ENCODE measurements at regions not wholly inside any gene's neighbourhood (a gene's known extent, or its start where the extent isn't known, plus 50 kb on each side); places are given as distances from the start of the nearest gene placed in this dataset.
"Not testable (repeated sequence)": the region's sequence is repeated elsewhere in the genome, so short reads cannot be mapped to it uniquely, and the experiment has no call there.

- no peaks in the 10 kb centered on the region for H3K4me1 Mint-ChIP-seq (ENCODE audit: low read depth)
- no peaks in the 10 kb centered on the region for H3K36me3 Mint-ChIP-seq (ENCODE audit: insufficient read depth)
- no peak for ATAC-seq
- H3K4me3 Mint-ChIP-seq = no peak overlapping the region
- no peak for DNase-seq
- H3K27me3 Mint-ChIP-seq (ENCODE audit: low read depth) = peaks cover 7% of the 10 kb centered on the region
- H3K9me3 Mint-ChIP-seq = peaks cover 16% of the 10 kb centered on the region
Measured at GRCh38 chr1:96865731-96866685, 144.4 kb downstream of the PTBP2 start.

- H3K27me3 Mint-ChIP-seq (ENCODE audit: low read depth) = peaks cover 4% of the 10 kb centered on the region
- DNase-seq (no peak), ATAC-seq (no peak)
- peaks cover 24% of the 10 kb centered on the region for H3K9me3 Mint-ChIP-seq
- H3K4me1 Mint-ChIP-seq (ENCODE audit: low read depth) = no peaks in the 10 kb centered on the region
- no peaks in the 10 kb centered on the region for H3K36me3 Mint-ChIP-seq (ENCODE audit: insufficient read depth)
- no peak overlapping the region for H3K4me3 Mint-ChIP-seq
Measured at GRCh38 chr1:96872757-96873156, 151.2 kb downstream of the PTBP2 start.

GRCh38 chr1:96878640-96879039, 157.1 kb downstream of the PTBP2 start:
- Mint-ChIP-seq H3K36me3 (ENCODE audit: insufficient read depth) (no peaks in the 10 kb centered on the region), H3K4me3 (no peak overlapping the region), H3K4me1 (ENCODE audit: low read depth) (no peaks in the 10 kb centered on the region), H3K27me3 (ENCODE audit: low read depth) (peaks cover 4% of the 10 kb centered on the region), H3K9me3 (peaks cover 3% of the 10 kb centered on the region)
- ATAC-seq = no peak
- DNase-seq = no peak

DNA sequence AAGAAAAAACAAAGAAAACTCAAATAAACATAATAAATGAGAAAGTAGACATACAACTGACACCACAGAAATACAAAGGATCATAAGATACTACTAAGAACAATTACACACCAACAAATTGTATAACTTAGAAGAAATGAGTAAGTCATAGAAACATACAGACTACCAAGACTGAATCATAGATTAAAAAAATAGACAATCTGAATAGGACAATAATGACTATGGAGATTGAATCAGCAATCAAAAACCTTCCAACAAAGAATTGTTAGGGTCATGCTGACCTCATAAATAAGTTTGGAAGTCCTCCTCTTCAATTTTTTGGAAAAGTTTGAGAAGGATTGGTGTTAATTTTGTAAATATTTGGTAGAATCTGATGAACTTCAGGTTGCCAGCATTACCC, 159.0 kb downstream of the PTBP2 start:
- no peaks in the 10 kb centered on the region for H3K36me3 Mint-ChIP-seq (ENCODE audit: insufficient read depth)
- no peak for DNase-seq
- no peak overlapping the region for H3K4me3 Mint-ChIP-seq
- no peak for ATAC-seq
- H3K4me1 Mint-ChIP-seq (ENCODE audit: low read depth) = no peaks in the 10 kb centered on the region
- peaks cover 3% of the 10 kb centered on the region for H3K9me3 Mint-ChIP-seq
- H3K27me3 Mint-ChIP-seq (ENCODE audit: low read depth) = peaks cover 4% of the 10 kb centered on the region

- Mint-ChIP-seq H3K27me3 (ENCODE audit: low read depth) (no peaks in the 10 kb centered on the region), H3K4me3 (no peak overlapping the region), H3K9me3 (peaks cover 3% of the 10 kb centered on the region), H3K4me1 (ENCODE audit: low read depth) (no peaks in the 10 kb centered on the region), H3K36me3 (ENCODE audit: insufficient read depth) (no peaks in the 10 kb centered on the region)
- DNase-seq (no peak), ATAC-seq (no peak)
Measured at GRCh38 chr1:96882096-96882495, 160.5 kb downstream of the PTBP2 start.

DNA sequence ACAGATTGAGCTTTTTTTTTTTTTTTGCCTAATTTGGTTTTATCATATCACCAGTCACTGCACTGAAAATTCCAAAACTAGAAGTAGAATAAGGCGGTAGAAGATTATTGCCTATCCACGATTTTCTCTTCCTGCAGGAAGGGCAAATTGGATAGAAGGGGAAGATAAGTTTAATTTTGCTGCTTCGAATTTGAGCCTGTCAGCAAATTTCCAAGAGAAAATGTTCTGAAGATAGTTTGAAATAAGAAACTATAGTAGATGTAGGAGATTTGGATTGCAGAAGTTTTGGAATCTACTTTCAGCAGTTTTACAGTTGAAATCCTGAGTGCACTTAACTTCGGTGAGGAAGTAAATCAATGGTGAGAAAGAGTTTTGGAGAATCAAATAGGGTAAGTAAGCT, 164.9 kb downstream of the PTBP2 start:
- DNase-seq (no peak), ATAC-seq (no peak)
- Mint-ChIP-seq H3K4me3 (no peak overlapping the region), H3K36me3 (ENCODE audit: insufficient read depth) (no peaks in the 10 kb centered on the region), H3K9me3 (peaks cover 11% of the 10 kb centered on the region), H3K4me1 (ENCODE audit: low read depth) (no peaks in the 10 kb centered on the region), H3K27me3 (ENCODE audit: low read depth) (no peaks in the 10 kb centered on the region)

- peaks cover 17% of the 10 kb centered on the region for H3K9me3 Mint-ChIP-seq
- no peaks in the 10 kb centered on the region for H3K36me3 Mint-ChIP-seq (ENCODE audit: insufficient read depth)
- DNase-seq (no peak), ATAC-seq (no peak)
- no peak overlapping the region for H3K4me3 Mint-ChIP-seq
- H3K4me1 Mint-ChIP-seq (ENCODE audit: low read depth) = no peaks in the 10 kb centered on the region
- no peaks in the 10 kb centered on the region for H3K27me3 Mint-ChIP-seq (ENCODE audit: low read depth)
Measured at GRCh38 chr1:96887501-96887900, 165.9 kb downstream of the PTBP2 start.

DNA sequence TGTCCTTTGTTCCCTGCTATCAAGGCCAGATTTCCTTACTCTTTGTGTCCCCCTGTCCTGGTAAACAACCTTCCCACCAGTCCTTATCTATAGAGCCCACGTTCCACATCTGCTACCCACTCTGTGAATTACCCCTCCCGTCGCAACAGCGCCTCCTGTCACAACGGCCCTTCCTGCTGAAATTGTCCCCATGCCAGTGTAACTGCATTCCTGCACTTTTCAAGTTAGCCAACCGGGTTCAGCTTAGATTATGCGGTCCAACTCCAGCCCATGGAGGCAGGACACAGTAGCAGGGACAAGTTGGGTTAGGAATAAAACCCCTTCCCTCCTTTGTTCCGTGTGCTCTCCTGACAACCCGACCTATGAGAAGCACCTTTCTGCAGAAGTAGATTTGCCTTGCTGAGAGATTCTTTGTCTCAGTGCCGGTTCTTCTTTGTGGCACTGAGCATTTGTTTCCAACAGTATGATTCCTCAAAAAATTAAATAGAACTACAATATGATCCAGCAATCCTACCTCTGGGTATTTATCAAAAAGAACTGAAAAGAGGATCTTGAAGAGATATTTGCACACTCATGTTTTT, 180.3 kb downstream of the PTBP2 start:
- H3K4me3 Mint-ChIP-seq = no peak overlapping the region
- H3K4me1 Mint-ChIP-seq (ENCODE audit: low read depth) = no peaks in the 10 kb centered on the region
- DNase-seq (no peak), ATAC-seq (no peak)
- no peaks in the 10 kb centered on the region for H3K27me3 Mint-ChIP-seq (ENCODE audit: low read depth)
- peaks cover 12% of the 10 kb centered on the region for H3K9me3 Mint-ChIP-seq
- no peaks in the 10 kb centered on the region for H3K36me3 Mint-ChIP-seq (ENCODE audit: insufficient read depth)

- H3K4me3 Mint-ChIP-seq = no peak overlapping the region
- no peaks in the 10 kb centered on the region for H3K27me3 Mint-ChIP-seq (ENCODE audit: low read depth)
- no peak for ATAC-seq
- H3K36me3 Mint-ChIP-seq (ENCODE audit: insufficient read depth) = no peaks in the 10 kb centered on the region
- no peaks in the 10 kb centered on the region for H3K4me1 Mint-ChIP-seq (ENCODE audit: low read depth)
- no peak for DNase-seq
- no peaks in the 10 kb centered on the region for H3K9me3 Mint-ChIP-seq
Measured at GRCh38 chr1:96912248-96912647, 190.7 kb downstream of the PTBP2 start.

DNA sequence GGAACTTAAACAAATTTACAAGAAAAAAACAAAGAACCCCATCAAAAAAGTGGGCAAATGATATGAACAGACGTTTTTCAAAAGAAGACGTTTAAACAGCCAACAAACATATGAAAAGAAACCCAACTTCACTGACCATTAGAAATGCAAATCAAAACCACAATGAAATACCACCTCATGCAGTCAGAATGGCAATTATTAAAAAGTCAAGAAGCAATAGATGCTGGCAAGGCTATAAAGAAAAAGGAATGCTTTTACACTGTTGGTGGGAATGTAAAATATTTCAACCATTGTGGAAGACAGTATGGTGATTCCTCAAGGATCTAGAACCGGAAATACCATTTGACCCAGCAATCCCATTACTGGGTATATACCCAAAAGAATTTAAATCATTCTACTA, 194.1 kb downstream of the PTBP2 start:
- not testable (repeated sequence) for H3K36me3 Mint-ChIP-seq (ENCODE audit: insufficient read depth); ATAC-seq; DNase-seq; H3K4me1 Mint-ChIP-seq (ENCODE audit: low read depth); H3K4me3 Mint-ChIP-seq; H3K9me3 Mint-ChIP-seq; H3K27me3 Mint-ChIP-seq (ENCODE audit: low read depth)

GRCh38 chr1:96918406-96918805, 196.8 kb downstream of the PTBP2 start:
- H3K4me3 Mint-ChIP-seq = no peak overlapping the region
- peaks cover 17% of the 10 kb centered on the region for H3K9me3 Mint-ChIP-seq
- H3K4me1 Mint-ChIP-seq (ENCODE audit: low read depth) = no peaks in the 10 kb centered on the region
- H3K27me3 Mint-ChIP-seq (ENCODE audit: low read depth) = peaks cover 5% of the 10 kb centered on the region
- no peak for ATAC-seq
- H3K36me3 Mint-ChIP-seq (ENCODE audit: insufficient read depth) = no peaks in the 10 kb centered on the region
- no peak for DNase-seq

DNA sequence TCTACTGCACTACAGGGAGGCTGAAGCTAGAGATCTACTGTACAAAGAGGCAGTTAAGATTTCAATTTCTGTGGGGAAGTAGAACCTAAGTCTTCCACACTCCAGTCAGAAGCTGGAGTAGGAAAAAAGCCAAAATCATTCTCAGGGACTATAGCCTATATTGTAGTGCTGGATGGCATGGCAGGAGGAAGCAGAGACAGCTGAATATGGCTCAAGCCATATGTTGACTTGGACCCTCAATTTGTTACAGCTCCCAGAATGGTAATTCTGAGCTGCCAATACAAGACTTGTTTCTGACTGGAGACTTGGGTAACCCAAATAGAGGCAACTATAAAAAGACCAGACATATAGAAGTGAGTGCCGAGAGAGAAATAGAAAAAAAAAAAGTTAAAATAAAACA, 200.6 kb downstream of the PTBP2 start:
- Mint-ChIP-seq H3K36me3 (ENCODE audit: insufficient read depth) (no peaks in the 10 kb centered on the region), H3K9me3 (peaks cover 27% of the 10 kb centered on the region), H3K4me1 (ENCODE audit: low read depth) (no peaks in the 10 kb centered on the region), H3K27me3 (ENCODE audit: low read depth) (peaks cover 5% of the 10 kb centered on the region), H3K4me3 (no peak overlapping the region)
- DNase-seq = no peak
- no peak for ATAC-seq

GRCh38 chr1:96923753-96924152, 202.2 kb downstream of the PTBP2 start:
- no peaks in the 10 kb centered on the region for H3K4me1 Mint-ChIP-seq (ENCODE audit: low read depth)
- no peaks in the 10 kb centered on the region for H3K36me3 Mint-ChIP-seq (ENCODE audit: insufficient read depth)

DNA sequence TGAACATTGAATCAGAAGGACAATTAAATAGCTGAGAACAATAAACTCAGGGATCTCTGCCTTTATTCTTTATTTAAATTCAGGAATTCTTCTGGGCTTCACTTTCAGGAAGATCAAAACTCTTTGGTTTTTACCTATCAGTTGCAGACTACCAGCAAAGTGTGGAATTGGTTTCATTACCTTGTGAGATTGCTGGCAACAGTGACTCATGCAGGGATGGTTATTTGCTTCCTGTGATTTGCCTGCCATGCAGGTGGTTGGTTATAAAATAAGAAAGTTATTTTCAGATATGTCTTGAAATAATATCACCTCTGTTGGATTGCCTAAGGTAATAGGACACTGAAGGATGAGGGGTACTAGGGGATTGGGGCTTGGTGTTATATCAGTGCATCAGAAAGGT, 204.6 kb downstream of the PTBP2 start:
- Mint-ChIP-seq H3K9me3 (peaks cover 20% of the 10 kb centered on the region), H3K4me3 (no peak overlapping the region), H3K27me3 (ENCODE audit: low read depth) (no peaks in the 10 kb centered on the region), H3K4me1 (ENCODE audit: low read depth) (no peaks in the 10 kb centered on the region), H3K36me3 (ENCODE audit: insufficient read depth) (no peaks in the 10 kb centered on the region)
- ATAC-seq (no peak), DNase-seq (no peak)

More at GRCh38 chr1:96923753-96924152, 202.2 kb downstream of the PTBP2 start:
- no peak overlapping the region for H3K4me3 Mint-ChIP-seq
- no peak for ATAC-seq
- peaks cover 5% of the 10 kb centered on the region for H3K27me3 Mint-ChIP-seq (ENCODE audit: low read depth)
- peaks cover 25% of the 10 kb centered on the region for H3K9me3 Mint-ChIP-seq
- no peak for DNase-seq

DNA sequence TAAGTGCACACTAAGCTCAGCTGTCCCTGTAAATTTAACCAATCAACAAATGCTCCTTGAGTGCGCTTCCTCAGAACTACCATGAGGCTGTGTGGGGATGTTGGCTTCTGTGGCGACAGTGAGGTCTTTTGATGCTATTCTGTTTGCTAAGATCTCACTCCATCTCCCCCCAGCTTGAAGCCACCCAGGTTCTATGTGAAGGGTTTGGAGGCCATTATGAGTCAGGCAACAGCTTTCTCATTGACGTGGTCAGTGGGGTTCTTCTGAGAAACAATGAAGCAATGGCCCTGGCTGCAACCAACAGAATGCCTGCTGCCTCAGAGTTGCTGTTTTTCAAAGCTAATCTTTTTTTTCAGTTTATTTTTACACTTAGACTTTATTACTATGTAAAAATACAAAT, 205.5 kb downstream of the PTBP2 start:
- ATAC-seq (no peak), DNase-seq (no peak)
- Mint-ChIP-seq H3K4me3 (no peak overlapping the region), H3K36me3 (ENCODE audit: insufficient read depth) (no peaks in the 10 kb centered on the region), H3K27me3 (ENCODE audit: low read depth) (peaks cover 2% of the 10 kb centered on the region), H3K9me3 (peaks cover 20% of the 10 kb centered on the region), H3K4me1 (ENCODE audit: low read depth) (no peaks in the 10 kb centered on the region)
